ENCODE measurements at regions not wholly inside any gene's neighbourhood (a gene's known extent, or its start where the extent isn't known, plus 50 kb on each side); places are given as distances from the start of the nearest gene placed in this dataset.

DNA sequence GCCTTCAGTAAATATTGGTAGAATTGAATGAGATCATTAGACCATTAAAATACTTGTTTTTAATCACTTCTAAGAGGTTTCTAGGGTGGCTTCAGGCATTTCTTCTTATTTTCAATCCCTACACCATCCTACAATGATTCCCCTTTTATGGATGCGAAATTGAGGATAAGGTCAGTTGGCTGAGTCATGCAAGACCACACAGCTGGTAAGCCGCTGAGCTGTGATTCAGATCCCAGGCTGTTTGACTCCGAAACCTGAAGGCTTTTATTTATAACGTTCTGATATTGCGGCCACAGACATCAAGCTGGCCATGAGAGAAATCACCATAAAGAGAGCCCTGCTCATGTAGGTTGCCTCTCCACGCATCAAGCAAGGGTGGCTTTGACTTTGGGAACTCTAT lies 133.4 kb downstream of the VAPA start:
- H3K27ac ChIP-seq: no peak overlapping the region
- H3K9me3 ChIP-seq (ENCODE audit: low read depth, low read length): no peaks in the 10 kb centered on the region
- H3K36me3 ChIP-seq (ENCODE audit: insufficient read depth, low read length): no peaks in the 10 kb centered on the region
- no peak overlapping the region for H3K4me3 ChIP-seq
- TF ChIP-seq POLR2AphosphoS5 (IDR thresholded peaks at IDR 0.05; ENCODE audit: borderline replicate concordance, low read depth, low read length) (no peak), EZH2 (IDR thresholded peaks at IDR 0.05) (no peak), FOXP2 (optimal IDR thresholded peaks at IDR 0.05; ENCODE audit: control extremely low read depth, extremely low read length, insufficient read depth) (no peak)
- no peak overlapping the region for H3K9ac ChIP-seq (ENCODE audit: insufficient read length)
- no peak for DNase-seq (ENCODE audit: low read depth, low spot score)

DNA sequence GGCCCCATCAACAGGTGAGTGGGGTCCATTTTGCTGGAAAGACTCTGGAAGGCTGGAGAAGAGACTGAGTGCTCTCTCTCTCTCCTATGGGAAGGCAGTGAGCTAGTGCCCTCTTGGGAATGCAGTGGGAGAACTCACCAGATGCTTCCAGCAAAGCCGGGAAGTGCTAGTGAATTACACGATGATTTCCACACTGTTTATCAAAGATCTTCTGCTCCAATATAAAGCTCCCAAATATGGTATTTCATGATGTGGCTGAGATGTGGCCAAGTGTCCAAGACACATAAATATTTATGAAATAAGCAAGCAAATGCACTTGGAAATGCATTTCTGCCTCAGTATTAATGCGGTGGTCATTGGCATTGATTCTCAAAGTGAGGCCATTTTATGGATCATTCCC lies 135.9 kb downstream of the VAPA start:
- H3K27ac ChIP-seq: no peak overlapping the region
- H3K9ac ChIP-seq (ENCODE audit: insufficient read length): no peak overlapping the region
- TF ChIP-seq EZH2 (IDR thresholded peaks at IDR 0.05): no peak
- TF ChIP-seq FOXP2 (optimal IDR thresholded peaks at IDR 0.05; ENCODE audit: control extremely low read depth, extremely low read length, insufficient read depth): no peak
- no peak for TF ChIP-seq POLR2AphosphoS5 (IDR thresholded peaks at IDR 0.05; ENCODE audit: borderline replicate concordance, low read depth, low read length)
- no peaks in the 10 kb centered on the region for H3K36me3 ChIP-seq (ENCODE audit: insufficient read depth, low read length)
- H3K9me3 ChIP-seq (ENCODE audit: low read depth, low read length): no peaks in the 10 kb centered on the region
- no peak overlapping the region for H3K4me3 ChIP-seq
- DNase-seq (ENCODE audit: low read depth, low spot score): no peak

DNA sequence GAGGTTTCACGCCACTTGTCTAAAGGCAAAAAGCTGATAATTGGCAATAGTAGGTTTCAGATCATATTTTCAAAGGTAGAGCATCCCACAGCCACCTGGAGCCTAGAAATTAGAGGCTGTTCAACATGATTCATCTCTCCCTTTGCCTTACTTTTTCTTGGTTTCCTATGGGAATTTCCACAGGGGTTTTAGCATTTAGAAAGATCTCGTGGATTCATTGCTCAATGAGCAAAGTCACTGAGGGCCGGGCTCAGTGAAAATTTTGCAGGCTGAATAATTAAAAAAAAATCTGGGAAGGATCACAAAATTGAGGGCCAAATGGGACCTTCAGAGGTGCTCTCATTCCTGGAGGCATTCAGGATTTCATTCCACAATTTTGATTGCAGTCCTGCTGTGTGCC lies 137.1 kb downstream of the VAPA start:
- DNase-seq (ENCODE audit: low read depth, low spot score): no peak
- Histone ChIP-seq H3K9me3 (ENCODE audit: low read depth, low read length) (no peaks in the 10 kb centered on the region), H3K27ac (no peak overlapping the region), H3K36me3 (ENCODE audit: insufficient read depth, low read length) (no peaks in the 10 kb centered on the region), H3K9ac (ENCODE audit: insufficient read length) (no peak overlapping the region), H3K4me3 (no peak overlapping the region)
- no peak for TF ChIP-seq FOXP2 (optimal IDR thresholded peaks at IDR 0.05; ENCODE audit: control extremely low read depth, extremely low read length, insufficient read depth)
- no peak for TF ChIP-seq POLR2AphosphoS5 (IDR thresholded peaks at IDR 0.05; ENCODE audit: borderline replicate concordance, low read depth, low read length)
- no peak for TF ChIP-seq EZH2 (IDR thresholded peaks at IDR 0.05)

DNA sequence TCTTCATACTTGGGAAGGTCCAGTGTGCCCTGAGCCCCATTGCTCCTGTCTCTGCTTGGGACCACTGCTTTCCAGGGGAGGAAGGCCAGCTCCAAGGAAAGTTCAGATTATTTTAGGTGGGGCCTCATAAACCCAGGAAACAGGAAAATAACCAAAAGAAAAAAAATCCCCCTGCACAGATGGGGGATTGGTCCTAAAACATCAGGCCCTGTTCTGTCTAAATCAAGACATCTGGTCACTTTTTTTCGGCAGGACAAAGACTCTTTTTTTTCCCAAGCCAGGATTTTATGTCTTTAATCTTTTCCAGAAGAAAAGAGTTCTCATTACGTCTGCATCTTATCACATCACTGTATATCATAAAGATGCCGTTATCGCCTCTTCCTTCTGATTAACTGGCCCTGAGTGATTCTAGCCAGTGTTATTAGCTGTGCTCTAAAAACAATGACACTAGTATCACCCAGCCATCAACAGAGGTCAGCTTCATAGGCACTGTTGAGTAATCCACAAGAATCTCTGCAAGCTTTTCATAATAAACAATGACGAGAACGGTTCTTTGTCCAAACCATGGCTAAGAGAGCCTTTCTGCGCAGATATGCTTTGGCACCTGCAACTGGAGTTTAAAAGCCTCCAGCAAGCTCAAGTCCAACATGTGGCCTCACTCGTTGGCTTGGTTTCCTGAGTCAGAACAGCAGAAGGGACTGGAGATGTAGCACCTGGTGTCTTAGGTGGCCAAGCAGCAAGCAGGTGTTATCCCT lies 138.2 kb downstream of the VAPA start:
- H3K27ac ChIP-seq: no peak overlapping the region
- H3K4me3 ChIP-seq: no peak overlapping the region
- no peaks in the 10 kb centered on the region for H3K9me3 ChIP-seq (ENCODE audit: low read depth, low read length)
- H3K9ac ChIP-seq (ENCODE audit: insufficient read length): no peak overlapping the region
- TF ChIP-seq POLR2AphosphoS5 (IDR thresholded peaks at IDR 0.05; ENCODE audit: borderline replicate concordance, low read depth, low read length) (no peak), FOXP2 (optimal IDR thresholded peaks at IDR 0.05; ENCODE audit: control extremely low read depth, extremely low read length, insufficient read depth) (no peak), EZH2 (IDR thresholded peaks at IDR 0.05) (no peak)
- H3K36me3 ChIP-seq (ENCODE audit: insufficient read depth, low read length): no peaks in the 10 kb centered on the region
- no peak for DNase-seq (ENCODE audit: low read depth, low spot score)

DNA sequence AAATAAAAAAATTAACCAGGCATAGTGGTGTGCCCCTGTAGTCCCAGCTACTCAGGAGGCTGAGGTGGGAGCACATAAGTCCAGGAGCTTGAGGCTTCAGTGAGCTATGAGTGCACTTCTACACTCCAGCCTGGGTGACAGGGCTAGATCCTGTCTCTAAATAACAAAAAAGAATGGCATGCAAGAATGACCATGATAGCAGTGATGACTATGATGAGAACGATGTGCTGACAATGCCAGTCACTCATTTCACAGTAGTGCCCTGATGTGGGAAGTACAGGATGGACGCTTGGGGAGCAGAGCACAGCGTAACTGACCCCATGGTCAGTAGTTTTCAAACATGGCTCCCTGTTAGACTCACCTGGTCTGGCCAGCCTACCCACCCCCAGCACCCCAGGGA lies 139.1 kb downstream of the VAPA start:
- DNase-seq (ENCODE audit: low read depth, low spot score): no peak
- Histone ChIP-seq H3K4me3 (no peak overlapping the region), H3K36me3 (ENCODE audit: insufficient read depth, low read length) (no peaks in the 10 kb centered on the region), H3K27ac (no peak overlapping the region), H3K9me3 (ENCODE audit: low read depth, low read length) (no peaks in the 10 kb centered on the region), H3K9ac (ENCODE audit: insufficient read length) (no peak overlapping the region)
- TF ChIP-seq POLR2AphosphoS5 (IDR thresholded peaks at IDR 0.05; ENCODE audit: borderline replicate concordance, low read depth, low read length) (no peak), EZH2 (IDR thresholded peaks at IDR 0.05) (no peak), FOXP2 (optimal IDR thresholded peaks at IDR 0.05; ENCODE audit: control extremely low read depth, extremely low read length, insufficient read depth) (no peak)

DNA sequence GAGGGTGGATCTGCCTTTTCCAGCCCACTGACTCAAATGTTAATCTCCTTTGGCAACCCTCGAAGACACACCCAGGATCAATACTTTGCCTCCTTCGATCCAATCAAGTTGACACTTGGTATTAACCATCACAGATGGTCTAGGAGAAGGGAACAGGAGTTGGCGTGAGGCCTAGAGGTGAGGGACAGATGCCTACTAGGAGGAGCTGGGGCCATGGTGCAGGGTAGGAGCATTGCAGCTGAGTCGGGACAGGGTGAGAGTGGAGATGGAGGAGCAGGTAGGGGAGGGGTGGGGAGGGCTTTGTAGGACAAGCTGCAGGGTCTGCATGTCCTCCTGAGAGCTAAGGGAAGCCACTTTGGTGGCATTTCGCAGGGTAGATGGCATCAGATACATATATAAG lies 140.0 kb downstream of the VAPA start:
- Histone ChIP-seq H3K9ac (ENCODE audit: insufficient read length) (no peak overlapping the region), H3K36me3 (ENCODE audit: insufficient read depth, low read length) (no peaks in the 10 kb centered on the region), H3K27ac (no peak overlapping the region), H3K9me3 (ENCODE audit: low read depth, low read length) (no peaks in the 10 kb centered on the region), H3K4me3 (no peak overlapping the region)
- TF ChIP-seq FOXP2 (optimal IDR thresholded peaks at IDR 0.05; ENCODE audit: control extremely low read depth, extremely low read length, insufficient read depth): no peak
- DNase-seq (ENCODE audit: low read depth, low spot score): no peak

DNA sequence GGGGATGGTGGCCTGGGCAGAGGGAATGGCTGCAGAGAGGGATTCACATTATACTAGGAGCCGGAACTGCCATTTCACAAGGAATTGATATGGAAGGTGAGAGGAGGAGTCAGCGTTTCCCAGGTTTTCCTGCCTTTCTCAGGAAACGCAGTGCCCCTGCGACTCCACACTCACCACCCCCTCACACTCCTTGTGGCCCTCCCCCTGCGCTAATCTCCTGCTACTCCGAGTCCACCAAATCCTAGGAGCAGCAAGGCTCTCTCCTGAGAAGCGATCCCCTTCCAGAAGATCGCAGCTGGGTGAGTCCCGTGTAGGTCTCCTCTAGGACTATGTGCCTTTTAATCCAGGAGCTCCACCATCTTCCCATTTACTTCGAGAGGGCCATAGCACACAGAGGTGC lies 140.6 kb downstream of the VAPA start:
- Histone ChIP-seq H3K4me3 (no peak overlapping the region), H3K9ac (ENCODE audit: insufficient read length) (no peak overlapping the region), H3K27ac (no peak overlapping the region), H3K9me3 (ENCODE audit: low read depth, low read length) (no peaks in the 10 kb centered on the region), H3K36me3 (ENCODE audit: insufficient read depth, low read length) (no peaks in the 10 kb centered on the region)
- TF ChIP-seq FOXP2 (optimal IDR thresholded peaks at IDR 0.05; ENCODE audit: control extremely low read depth, extremely low read length, insufficient read depth) (no peak), POLR2AphosphoS5 (IDR thresholded peaks at IDR 0.05; ENCODE audit: borderline replicate concordance, low read depth, low read length) (no peak), EZH2 (IDR thresholded peaks at IDR 0.05) (no peak)
- DNase-seq (ENCODE audit: low read depth, low spot score): no peak

DNA sequence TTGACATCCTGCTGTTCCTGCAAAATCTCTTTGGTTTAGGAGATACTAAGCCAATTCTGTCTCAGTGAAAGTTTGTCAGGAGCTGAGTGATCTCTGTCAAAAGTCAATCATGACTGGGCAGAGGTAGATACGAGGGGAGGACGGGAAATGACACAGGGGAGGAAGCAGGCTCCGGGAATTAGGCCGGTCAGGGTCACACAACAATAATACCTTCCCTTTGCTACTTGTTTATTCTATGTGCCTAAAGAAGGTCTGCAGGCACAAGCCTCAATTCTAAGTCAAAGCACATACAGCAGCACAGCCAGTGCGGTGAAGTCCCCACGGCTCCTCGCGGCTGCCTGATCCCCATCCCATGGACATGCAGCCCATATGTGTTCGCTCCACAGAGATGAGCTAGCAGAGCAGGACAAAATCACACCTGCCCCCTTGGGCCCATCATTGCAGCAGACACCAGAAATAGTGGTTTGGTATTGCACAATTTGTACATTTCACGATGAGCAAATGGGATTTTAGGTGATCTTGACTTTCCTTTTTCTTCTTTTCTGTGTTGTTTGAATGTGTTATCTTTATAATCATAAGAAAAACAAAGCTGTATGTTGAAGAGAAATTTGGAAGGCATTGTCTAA lies 141.4 kb downstream of the VAPA start:
- H3K9ac ChIP-seq (ENCODE audit: insufficient read length): no peak overlapping the region
- no peak overlapping the region for H3K27ac ChIP-seq
- H3K4me3 ChIP-seq: no peak overlapping the region
- DNase-seq (ENCODE audit: low read depth, low spot score): no peak
- H3K9me3 ChIP-seq (ENCODE audit: low read depth, low read length): no peaks in the 10 kb centered on the region
- no peaks in the 10 kb centered on the region for H3K36me3 ChIP-seq (ENCODE audit: insufficient read depth, low read length)
- no peak for TF ChIP-seq EZH2 (IDR thresholded peaks at IDR 0.05)
- TF ChIP-seq FOXP2 (optimal IDR thresholded peaks at IDR 0.05; ENCODE audit: control extremely low read depth, extremely low read length, insufficient read depth): no peak
- TF ChIP-seq POLR2AphosphoS5 (IDR thresholded peaks at IDR 0.05; ENCODE audit: borderline replicate concordance, low read depth, low read length): no peak
